Kidney (tissue), 13 donors: ENCODE measurements at regions not wholly inside any gene's neighbourhood (a gene's known extent, or its start where the extent isn't known, plus 50 kb on each side); places are given as distances from the start of the nearest gene placed in this dataset.
"Not testable (repeated sequence)": the region's sequence is repeated elsewhere in the genome, so short reads cannot be mapped to it uniquely, and the experiment has no call there.

Experiments used
- DNase-seq, 5 donors: peaks; one replicate each; pipeline ENCODE4 v3.0.0-alpha.2; 2013 to 2020
- FAIRE-seq: peaks from 2 replicates; lab custom pipeline; 2012; peaks lifted over from hg19 to GRCh38; lab: Jason Lieb, UNC
- H3K27ac ChIP-seq, 2 donors: one replicate each; pipeline ENCODE4 v1.7.0; 2013; ENCODE audit warnings: low read depth in 2 of 2, low read length in 2 of 2, inconsistent platforms in 1 of 2
- H3K27me3 ChIP-seq: one replicate; pipeline ENCODE4 v1.7.1; 2013; ENCODE audit warnings: low read length, inconsistent platforms; ENCODE audit not compliant: control insufficient read depth, insufficient read depth
- H3K36me3 ChIP-seq, 3 donors: one replicate each; pipeline versions ENCODE4 v1.7.0 to v1.7.1; 2013; ENCODE audit warnings: low read length in 3 of 3, control low read depth in 1 of 3, inconsistent platforms in 1 of 3; ENCODE audit not compliant: insufficient read depth in 3 of 3, control insufficient read depth in 2 of 3
- H3K4me1 ChIP-seq, 3 donors: one replicate each; pipeline versions ENCODE4 v1.7.0 to v1.7.1; 2013; ENCODE audit warnings: low read length in 3 of 3, inconsistent platforms in 1 of 3, low read depth in 1 of 3; ENCODE audit not compliant: control insufficient read depth in 2 of 3, insufficient read depth in 2 of 3
- H3K4me3 ChIP-seq, 3 donors: one replicate each; pipeline versions ENCODE4 v1.7.0 to v1.8.1; 2013; ENCODE audit warnings: low read length in 3 of 3, control low read depth in 1 of 3, inconsistent platforms in 1 of 3
- H3K9ac ChIP-seq, 3 donors: one replicate each; pipeline versions ENCODE4 v1.7.0 to v1.7.1; 2013; ENCODE audit warnings: low read length in 3 of 3, control low read depth in 1 of 3, inconsistent platforms in 1 of 3
- H3K9me3 ChIP-seq, 3 donors: one replicate each; pipeline versions ENCODE4 v1.7.0 to v1.7.1; 2013; ENCODE audit warnings: low read length in 3 of 3, control low read depth in 1 of 3, inconsistent platforms in 1 of 3; ENCODE audit not compliant: control insufficient read depth in 2 of 3, insufficient read depth in 1 of 3
- intact Hi-C: fragments of 100-400 bp; cut with DNase I; formaldehyde crosslinking; loops from one replicate; pipeline ENCODE4 v1.11.1; 2022
- TF ChIP-seq, protein P1 (sequence below): IDR thresholded peaks from 3 replicates; pipeline ENCODE4 v1.5.1; 2012; ENCODE audit warnings: mild to moderate bottlenecking, moderate library complexity, borderline replicate concordance; ENCODE audit not compliant: insufficient read depth; ENCODE audit errors: extremely low read depth
- donor health status: control.
- donor health status: control.
- donor health status: control.
- donor health status: control.
- donor health status: control.
- donor health status: DM: yes; HTN: yes; CAD: no.
- donor health status: Normal renal cell carcinoma (clear cell type).

DNA sequence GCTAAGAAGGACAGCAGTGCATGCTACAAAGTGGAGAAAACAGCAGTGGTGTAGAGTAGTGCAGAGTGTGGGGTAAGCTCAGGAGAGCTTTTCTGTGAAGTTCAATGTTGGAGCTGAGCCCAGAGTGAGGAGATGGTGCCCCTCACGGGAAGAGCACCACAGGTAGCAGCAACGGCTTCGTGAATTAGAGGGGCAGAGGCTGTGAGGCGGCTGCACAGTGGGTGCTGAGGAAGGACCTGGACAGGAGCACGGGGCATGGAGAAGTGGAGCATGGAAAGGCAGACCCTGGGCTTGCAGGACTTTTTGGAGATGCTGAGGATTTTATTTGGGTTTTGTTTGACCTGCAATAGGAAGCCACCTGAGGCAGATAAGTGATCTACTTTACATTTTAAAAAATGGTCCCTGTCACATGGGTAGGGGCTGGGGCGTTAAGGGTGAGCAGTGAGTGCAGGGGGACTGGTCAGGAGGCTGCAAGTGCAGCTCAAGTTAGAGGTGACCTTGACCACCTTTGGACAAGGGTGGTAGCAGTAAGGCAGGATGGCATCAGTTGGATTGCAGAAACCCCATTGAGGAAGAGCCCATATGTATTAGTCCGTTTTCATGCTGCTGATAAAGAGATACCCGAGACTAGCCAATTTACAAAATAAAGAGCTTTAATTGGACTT, 85.0 kb downstream of the MYCN start:
- intact Hi-C loops = no loop called here
- no peaks in the 10 kb centered on the region for H3K36me3 ChIP-seq
- no peaks in the 10 kb centered on the region for H3K4me1 ChIP-seq
- DNase-seq = no peak
- TF ChIP-seq, protein P1, sequence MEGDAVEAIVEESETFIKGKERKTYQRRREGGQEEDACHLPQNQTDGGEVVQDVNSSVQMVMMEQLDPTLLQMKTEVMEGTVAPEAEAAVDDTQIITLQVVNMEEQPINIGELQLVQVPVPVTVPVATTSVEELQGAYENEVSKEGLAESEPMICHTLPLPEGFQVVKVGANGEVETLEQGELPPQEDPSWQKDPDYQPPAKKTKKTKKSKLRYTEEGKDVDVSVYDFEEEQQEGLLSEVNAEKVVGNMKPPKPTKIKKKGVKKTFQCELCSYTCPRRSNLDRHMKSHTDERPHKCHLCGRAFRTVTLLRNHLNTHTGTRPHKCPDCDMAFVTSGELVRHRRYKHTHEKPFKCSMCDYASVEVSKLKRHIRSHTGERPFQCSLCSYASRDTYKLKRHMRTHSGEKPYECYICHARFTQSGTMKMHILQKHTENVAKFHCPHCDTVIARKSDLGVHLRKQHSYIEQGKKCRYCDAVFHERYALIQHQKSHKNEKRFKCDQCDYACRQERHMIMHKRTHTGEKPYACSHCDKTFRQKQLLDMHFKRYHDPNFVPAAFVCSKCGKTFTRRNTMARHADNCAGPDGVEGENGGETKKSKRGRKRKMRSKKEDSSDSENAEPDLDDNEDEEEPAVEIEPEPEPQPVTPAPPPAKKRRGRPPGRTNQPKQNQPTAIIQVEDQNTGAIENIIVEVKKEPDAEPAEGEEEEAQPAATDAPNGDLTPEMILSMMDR = no peak
- no peak overlapping the region for H3K27ac ChIP-seq
- no peak for FAIRE-seq
- no peaks in the 10 kb centered on the region for H3K27me3 ChIP-seq
- no peak overlapping the region for H3K4me3 ChIP-seq
- no peaks in the 10 kb centered on the region for H3K9me3 ChIP-seq
- no peak overlapping the region for H3K9ac ChIP-seq

DNA sequence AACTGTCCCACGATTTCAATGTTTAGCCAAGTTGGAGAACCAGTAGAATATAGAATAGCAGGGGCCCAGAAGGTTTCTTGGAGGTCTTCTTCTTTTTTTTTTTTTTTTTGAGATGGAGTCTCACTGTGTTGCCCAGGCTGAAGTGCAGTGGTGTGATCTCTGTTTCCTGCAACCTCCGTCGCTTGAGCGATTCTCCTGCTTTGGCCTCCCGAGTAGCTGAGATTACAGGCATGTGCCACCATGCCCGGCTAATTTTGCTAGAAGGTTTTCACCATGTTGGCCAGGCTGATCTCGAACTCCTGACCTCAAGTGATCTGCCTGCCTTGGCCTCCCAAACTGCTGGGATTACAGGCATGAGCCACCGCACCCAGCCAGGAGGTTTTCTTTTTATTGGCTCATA, 84.3 kb downstream of the MYCN start:
- DNase-seq, H3K9me3 ChIP-seq, H3K36me3 ChIP-seq, intact Hi-C loops, H3K4me3 ChIP-seq, H3K4me1 ChIP-seq, H3K9ac ChIP-seq, H3K27me3 ChIP-seq, FAIRE-seq, H3K27ac ChIP-seq: not testable (repeated sequence)

DNA sequence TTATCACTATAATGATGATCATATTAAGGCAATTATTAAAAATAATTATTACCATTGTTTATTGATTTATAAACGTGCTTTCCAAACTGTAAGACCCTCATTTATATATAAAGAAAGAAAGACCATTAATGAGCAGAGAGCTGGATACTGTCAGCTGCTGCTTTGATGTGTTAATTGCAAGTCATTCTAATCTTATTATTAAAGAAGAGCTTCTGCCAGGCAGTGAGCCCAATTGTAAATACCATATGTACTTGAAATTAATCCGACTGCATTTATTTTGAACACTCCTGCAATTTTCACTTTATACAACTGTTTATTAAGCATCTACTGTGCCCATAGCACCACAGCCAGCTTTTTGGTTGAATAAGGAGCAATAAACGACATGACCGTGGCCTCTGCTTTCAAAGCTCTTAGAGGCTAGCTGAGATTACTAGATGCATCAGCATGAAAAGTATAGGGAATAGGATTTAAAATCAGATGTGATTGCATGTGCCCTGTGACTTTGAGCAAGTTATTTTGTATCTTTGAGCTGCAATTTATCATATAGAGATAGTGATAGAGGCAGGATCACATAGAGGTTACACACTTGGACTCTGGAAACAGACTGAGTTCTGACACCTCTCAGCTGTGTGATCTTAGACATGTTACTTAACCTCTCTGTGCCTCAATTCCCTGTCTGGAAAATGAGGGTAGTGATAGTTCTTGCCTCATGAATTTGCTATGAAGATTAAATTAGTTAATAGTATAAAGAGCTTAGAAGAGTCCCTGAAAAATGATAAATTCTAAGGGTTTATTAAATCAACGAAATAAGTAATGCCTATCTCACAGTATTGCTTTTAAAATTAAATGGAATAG, 83.4 kb downstream of the MYCN start:
- no peak for FAIRE-seq

More for the DNA sequence above, 83.4 kb downstream of the MYCN start:
- TF ChIP-seq, protein P1 = no peak
- H3K9ac ChIP-seq = no peak overlapping the region
- intact Hi-C loops = no loop called here
- H3K27me3 ChIP-seq = no peaks in the 10 kb centered on the region
- H3K9me3 ChIP-seq = no peaks in the 10 kb centered on the region
- no peak overlapping the region for H3K27ac ChIP-seq
- no peaks in the 10 kb centered on the region for H3K4me1 ChIP-seq
- H3K4me3 ChIP-seq = no peak overlapping the region
- no peak for DNase-seq
- no peaks in the 10 kb centered on the region for H3K36me3 ChIP-seq
